ENCODE measurements at regions not wholly inside any gene's neighbourhood (a gene's known extent, or its start where the extent isn't known, plus 50 kb on each side); places are given as distances from the start of the nearest gene placed in this dataset.
A peak's percentile ranks its signal among the peaks of the same experiment; 100 is the strongest.

DNA sequence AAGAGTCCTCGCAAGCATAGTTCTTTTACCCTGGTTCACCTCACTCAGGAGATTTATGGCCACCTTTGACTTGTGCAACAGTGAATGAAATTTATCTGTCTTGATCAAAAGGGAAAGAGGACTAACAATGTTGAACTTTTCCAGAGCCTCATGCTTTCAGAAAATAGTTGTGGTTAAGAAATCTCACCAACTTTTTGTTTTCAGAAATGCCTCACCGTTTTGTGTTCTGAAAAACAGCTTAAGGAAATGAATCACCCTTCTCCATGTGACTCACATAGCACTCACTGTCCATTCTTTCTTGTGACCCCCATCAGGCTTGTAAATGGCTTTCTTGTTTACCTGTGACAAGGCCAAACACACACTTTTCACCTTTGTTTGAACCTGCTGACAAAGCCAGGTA is 148.6 kb upstream of the FAM3C start:
- no peaks in the 10 kb centered on the region for H3K27me3 ChIP-seq (replicated peaks; ENCODE audit: insufficient read depth, low read depth, low read length, poor library complexity)
- TF ChIP-seq EZH2 (IDR thresholded peaks at IDR 0.05; ENCODE audit: borderline replicate concordance, low read depth, low read length, poor library complexity, severe bottlenecking) = no peak
- no peaks in the 10 kb centered on the region for H3K36me3 ChIP-seq (ENCODE audit: insufficient read depth, low read length, poor library complexity, severe bottlenecking)
- peaks cover 9% of the 10 kb centered on the region for H3K9me3 ChIP-seq (ENCODE audit: low read depth, low read length, poor library complexity, severe bottlenecking)
- intact Hi-C loops (cut with micrococcal nuclease; ENCODE audit: unreplicated experiment) = loop anchor here (5.0 to 10.0 kb wide), 4 partner anchors 97 to 550 kb away; no protein-coding TSS in a partner anchor
- H3K27ac ChIP-seq (ENCODE audit: low read depth, low read length, poor library complexity, severe bottlenecking) = no peak overlapping the region
- BruUV-seq (replicated peaks) = no TSS peak
- H3K4me3 ChIP-seq (ENCODE audit: low read depth, low read length, poor library complexity, severe bottlenecking) = no peak overlapping the region
- peaks cover 3% of the 10 kb centered on the region for H3K4me1 ChIP-seq (ENCODE audit: insufficient read depth, low read length, poor library complexity, severe bottlenecking)
- ChIA-PET CTCF (interaction anchor here (0.7 kb wide), 1 partner anchor 76 kb away, joined by 3 read pairs; no protein-coding TSS in a partner anchor), POLR2A (ENCODE audit: low non-redundant PET) (no interaction called here)
- peak; percentile 42 for DNase-seq (ENCODE audit: low spot score)

- intact Hi-C loops (cut with micrococcal nuclease; ENCODE audit: unreplicated experiment) = loop anchor here (5.0 to 10.0 kb wide), 2 partner anchors 97 to 549 kb away; no protein-coding TSS in a partner anchor
- H3K9me3 ChIP-seq (ENCODE audit: low read depth, low read length, poor library complexity, severe bottlenecking) = peaks cover 9% of the 10 kb centered on the region
- H3K36me3 ChIP-seq (ENCODE audit: insufficient read depth, low read length, poor library complexity, severe bottlenecking) = no peaks in the 10 kb centered on the region
- no TSS peak for BruUV-seq (replicated peaks)
- TF ChIP-seq CTCF (conservative IDR thresholded peaks at IDR 0.05; ENCODE audit: low read depth, low read length) (no peak), EZH2 (IDR thresholded peaks at IDR 0.05; ENCODE audit: borderline replicate concordance, low read depth, low read length, poor library complexity, severe bottlenecking) (no peak)
- H3K4me3 ChIP-seq (ENCODE audit: low read depth, low read length, poor library complexity, severe bottlenecking) = no peak overlapping the region
- ChIA-PET POLR2A (ENCODE audit: low non-redundant PET) (no interaction called here), CTCF (interaction anchor here (0.7 kb wide), 2 partner anchors 19 to 76 kb away, joined by 3 read pairs; no protein-coding TSS in a partner anchor)
- H3K27ac ChIP-seq (ENCODE audit: low read depth, low read length, poor library complexity, severe bottlenecking) = no peak overlapping the region
- H3K4me1 ChIP-seq (ENCODE audit: insufficient read depth, low read length, poor library complexity, severe bottlenecking) = peaks cover 3% of the 10 kb centered on the region
- DNase-seq (ENCODE audit: low spot score) = no peak
- H3K27me3 ChIP-seq (replicated peaks; ENCODE audit: insufficient read depth, low read depth, low read length, poor library complexity) = no peaks in the 10 kb centered on the region
These were observed 148.1 kb upstream of the FAM3C start for GRCh38 chr7:121544238-121544637.

GRCh38 chr7:121541457-121541856 is 145.3 kb upstream of the FAM3C start:
- Histone ChIP-seq H3K27ac (ENCODE audit: low read depth, low read length, poor library complexity, severe bottlenecking) (no peak overlapping the region), H3K36me3 (ENCODE audit: insufficient read depth, low read length, poor library complexity, severe bottlenecking) (no peaks in the 10 kb centered on the region), H3K4me3 (ENCODE audit: low read depth, low read length, poor library complexity, severe bottlenecking) (no peak overlapping the region), H3K27me3 (replicated peaks; ENCODE audit: insufficient read depth, low read depth, low read length, poor library complexity) (no peaks in the 10 kb centered on the region), H3K9me3 (ENCODE audit: low read depth, low read length, poor library complexity, severe bottlenecking) (peaks cover 9% of the 10 kb centered on the region), H3K4me1 (ENCODE audit: insufficient read depth, low read length, poor library complexity, severe bottlenecking) (no peaks in the 10 kb centered on the region)
- BruUV-seq (replicated peaks) = no TSS peak
- ChIA-PET POLR2A (ENCODE audit: low non-redundant PET) (no interaction called here), CTCF (no interaction called here)
- no peak for DNase-seq (ENCODE audit: low spot score)
- TF ChIP-seq CTCF (conservative IDR thresholded peaks at IDR 0.05; ENCODE audit: low read depth, low read length) = no peak
- TF ChIP-seq EZH2 (IDR thresholded peaks at IDR 0.05; ENCODE audit: borderline replicate concordance, low read depth, low read length, poor library complexity, severe bottlenecking) = no peak
- intact Hi-C loops (cut with micrococcal nuclease; ENCODE audit: unreplicated experiment) = loop anchor here (5.0 to 10.0 kb wide), 2 partner anchors 94 to 547 kb away; no protein-coding TSS in a partner anchor

- TF ChIP-seq CTCF (conservative IDR thresholded peaks at IDR 0.05; ENCODE audit: low read depth, low read length) = no peak
- TF ChIP-seq EZH2 (IDR thresholded peaks at IDR 0.05; ENCODE audit: borderline replicate concordance, low read depth, low read length, poor library complexity, severe bottlenecking) = no peak
- H3K36me3 ChIP-seq (ENCODE audit: insufficient read depth, low read length, poor library complexity, severe bottlenecking) = no peaks in the 10 kb centered on the region
- H3K9me3 ChIP-seq (ENCODE audit: low read depth, low read length, poor library complexity, severe bottlenecking) = peaks cover 4% of the 10 kb centered on the region
- intact Hi-C loops (cut with micrococcal nuclease; ENCODE audit: unreplicated experiment) = loop anchor here (5.0 to 10.0 kb wide), 2 partner anchors 93 to 545 kb away; no protein-coding TSS in a partner anchor
- no TSS peak for BruUV-seq (replicated peaks)
- POLR2A ChIA-PET (ENCODE audit: low non-redundant PET) = no interaction called here
- H3K27me3 ChIP-seq (replicated peaks; ENCODE audit: insufficient read depth, low read depth, low read length, poor library complexity) = no peaks in the 10 kb centered on the region
- no peaks in the 10 kb centered on the region for H3K4me1 ChIP-seq (ENCODE audit: insufficient read depth, low read length, poor library complexity, severe bottlenecking)
- CTCF ChIA-PET = no interaction called here
- no peak overlapping the region for H3K4me3 ChIP-seq (ENCODE audit: low read depth, low read length, poor library complexity, severe bottlenecking)
- no peak overlapping the region for H3K27ac ChIP-seq (ENCODE audit: low read depth, low read length, poor library complexity, severe bottlenecking)
- DNase-seq (ENCODE audit: low spot score) = no peak
These were observed 144.0 kb upstream of the FAM3C start for GRCh38 chr7:121540138-121540537.

Measured in A673 (cell line).